ENCODE measurements at regions not wholly inside any gene's neighbourhood (a gene's known extent, or its start where the extent isn't known, plus 50 kb on each side); places are given as distances from the start of the nearest gene placed in this dataset.
"Not testable (repeated sequence)": the region's sequence is repeated elsewhere in the genome, so short reads cannot be mapped to it uniquely, and the experiment has no call there.

DNA sequence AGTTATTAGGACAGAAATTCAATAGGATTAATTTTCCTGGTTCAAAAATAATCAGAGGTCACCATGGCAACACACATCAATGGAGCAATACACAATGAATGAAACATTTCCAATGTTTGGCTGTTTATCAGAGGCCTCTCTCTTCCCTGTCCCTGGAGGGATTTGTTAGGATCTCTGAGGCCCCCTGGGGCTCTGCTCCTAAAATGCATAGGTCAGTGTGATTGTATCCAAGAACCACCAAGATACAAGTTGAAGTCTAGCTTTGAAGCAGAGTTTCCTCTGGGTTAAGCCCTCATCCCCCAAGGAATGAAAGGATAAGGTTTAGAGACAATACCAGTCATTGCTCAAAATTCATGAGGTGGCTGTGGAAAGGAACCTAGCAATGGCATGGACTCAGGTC is 561.2 kb upstream of the C16orf82 start:
- intact Hi-C loops (cut with micrococcal nuclease): no loop called here
- DNase-seq (no peak), ATAC-seq (ENCODE audit: low read depth) (no peak)
- Mint-ChIP-seq H3K9me3 (no peaks in the 10 kb centered on the region), H3K27me3 (no peaks in the 10 kb centered on the region), H3K4me1 (no peaks in the 10 kb centered on the region), H3K4me3 (no peak overlapping the region), H3K36me3 (ENCODE audit: low read depth) (no peaks in the 10 kb centered on the region), H3K27ac (no peak overlapping the region)
- TF ChIP-seq, protein P1, sequence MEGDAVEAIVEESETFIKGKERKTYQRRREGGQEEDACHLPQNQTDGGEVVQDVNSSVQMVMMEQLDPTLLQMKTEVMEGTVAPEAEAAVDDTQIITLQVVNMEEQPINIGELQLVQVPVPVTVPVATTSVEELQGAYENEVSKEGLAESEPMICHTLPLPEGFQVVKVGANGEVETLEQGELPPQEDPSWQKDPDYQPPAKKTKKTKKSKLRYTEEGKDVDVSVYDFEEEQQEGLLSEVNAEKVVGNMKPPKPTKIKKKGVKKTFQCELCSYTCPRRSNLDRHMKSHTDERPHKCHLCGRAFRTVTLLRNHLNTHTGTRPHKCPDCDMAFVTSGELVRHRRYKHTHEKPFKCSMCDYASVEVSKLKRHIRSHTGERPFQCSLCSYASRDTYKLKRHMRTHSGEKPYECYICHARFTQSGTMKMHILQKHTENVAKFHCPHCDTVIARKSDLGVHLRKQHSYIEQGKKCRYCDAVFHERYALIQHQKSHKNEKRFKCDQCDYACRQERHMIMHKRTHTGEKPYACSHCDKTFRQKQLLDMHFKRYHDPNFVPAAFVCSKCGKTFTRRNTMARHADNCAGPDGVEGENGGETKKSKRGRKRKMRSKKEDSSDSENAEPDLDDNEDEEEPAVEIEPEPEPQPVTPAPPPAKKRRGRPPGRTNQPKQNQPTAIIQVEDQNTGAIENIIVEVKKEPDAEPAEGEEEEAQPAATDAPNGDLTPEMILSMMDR (IDR thresholded peaks at IDR 0.05): no peak
- ChIA-PET CTCF (no interaction called here), POLR2A (no interaction called here)

DNA sequence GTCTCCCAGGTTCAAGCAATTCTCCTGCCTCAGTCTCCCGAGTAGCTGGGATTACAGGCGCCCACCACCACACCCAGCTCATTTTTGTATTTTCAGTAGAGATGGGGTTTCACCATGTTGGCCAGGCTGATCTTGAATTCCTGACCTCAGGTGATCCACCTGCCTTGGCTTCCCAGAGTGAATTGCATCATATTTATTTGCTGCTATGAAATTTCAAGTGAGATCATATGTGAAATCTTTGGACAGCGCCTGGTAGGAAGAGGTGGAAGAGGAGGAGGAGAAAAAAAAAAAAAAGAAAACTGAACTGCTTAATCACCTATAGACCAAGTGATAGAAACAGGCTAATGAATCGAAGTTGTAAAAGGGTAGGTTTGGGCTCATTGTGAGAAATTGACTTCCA is 557.8 kb upstream of the C16orf82 start:
- H3K4me1 Mint-ChIP-seq; H3K9me3 Mint-ChIP-seq; H3K36me3 Mint-ChIP-seq (ENCODE audit: low read depth); H3K27me3 Mint-ChIP-seq; ATAC-seq (ENCODE audit: low read depth); intact Hi-C loops (cut with micrococcal nuclease); POLR2A ChIA-PET; DNase-seq; H3K4me3 Mint-ChIP-seq; CTCF ChIA-PET; H3K27ac Mint-ChIP-seq: not testable (repeated sequence)

DNA sequence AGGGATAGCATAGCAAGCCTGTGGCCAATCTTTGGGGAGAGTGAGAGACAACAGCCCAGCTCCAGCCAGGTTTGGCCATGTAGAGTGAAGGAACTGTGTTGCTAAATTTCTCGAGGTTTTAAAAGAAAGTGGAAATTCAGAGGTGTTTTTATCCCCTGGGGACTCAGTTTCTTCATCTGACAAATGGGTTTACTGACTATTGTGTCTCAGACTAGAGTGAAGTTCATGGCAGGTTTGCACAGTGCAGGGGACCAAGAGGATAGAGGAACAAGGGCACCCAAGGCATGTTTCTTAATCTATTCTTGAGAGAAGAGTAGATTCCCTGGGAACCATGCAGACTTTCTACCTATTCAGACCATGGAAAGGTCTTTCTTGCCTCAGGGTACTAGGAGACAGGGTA is 555.8 kb upstream of the C16orf82 start:
- DNase-seq (no peak), ATAC-seq (ENCODE audit: low read depth) (no peak)
- Mint-ChIP-seq H3K36me3 (ENCODE audit: low read depth) (no peaks in the 10 kb centered on the region), H3K4me1 (no peaks in the 10 kb centered on the region), H3K27ac (no peak overlapping the region), H3K9me3 (no peaks in the 10 kb centered on the region), H3K27me3 (no peaks in the 10 kb centered on the region), H3K4me3 (no peak overlapping the region)
- intact Hi-C loops (cut with micrococcal nuclease): no loop called here
- POLR2A ChIA-PET: no interaction called here
- TF ChIP-seq, protein P1 (IDR thresholded peaks at IDR 0.05): no peak
- CTCF ChIA-PET: no interaction called here

DNA sequence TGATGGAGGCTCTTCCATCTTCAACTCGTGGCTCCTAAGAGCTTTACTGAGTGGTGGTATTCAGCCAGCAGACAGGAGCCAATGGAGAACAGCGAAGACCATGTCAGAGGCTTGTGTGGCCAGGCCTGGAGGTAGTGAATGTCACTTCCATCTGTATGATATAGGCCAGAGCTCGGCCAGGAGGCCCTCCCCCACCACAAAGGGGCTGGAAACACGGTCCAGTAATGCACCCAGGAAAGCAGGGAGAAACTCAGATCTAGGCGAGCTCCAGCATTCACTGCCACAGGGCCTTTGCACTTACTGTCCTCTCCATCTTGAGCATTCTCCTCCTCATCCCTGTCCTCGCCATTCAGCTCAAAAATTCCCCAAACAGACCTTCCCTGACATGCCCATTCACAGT is 555.3 kb upstream of the C16orf82 start:
- ChIA-PET POLR2A (no interaction called here), CTCF (no interaction called here)
- H3K36me3 Mint-ChIP-seq (ENCODE audit: low read depth): no peaks in the 10 kb centered on the region
- no peaks in the 10 kb centered on the region for H3K4me1 Mint-ChIP-seq
- ATAC-seq (ENCODE audit: low read depth): no peak
- H3K4me3 Mint-ChIP-seq: no peak overlapping the region
- DNase-seq: no peak
- H3K9me3 Mint-ChIP-seq: no peaks in the 10 kb centered on the region
- H3K27me3 Mint-ChIP-seq: no peaks in the 10 kb centered on the region
- H3K27ac Mint-ChIP-seq: no peak overlapping the region
- intact Hi-C loops (cut with micrococcal nuclease): no loop called here
- TF ChIP-seq, protein P1 (IDR thresholded peaks at IDR 0.05): no peak

DNA sequence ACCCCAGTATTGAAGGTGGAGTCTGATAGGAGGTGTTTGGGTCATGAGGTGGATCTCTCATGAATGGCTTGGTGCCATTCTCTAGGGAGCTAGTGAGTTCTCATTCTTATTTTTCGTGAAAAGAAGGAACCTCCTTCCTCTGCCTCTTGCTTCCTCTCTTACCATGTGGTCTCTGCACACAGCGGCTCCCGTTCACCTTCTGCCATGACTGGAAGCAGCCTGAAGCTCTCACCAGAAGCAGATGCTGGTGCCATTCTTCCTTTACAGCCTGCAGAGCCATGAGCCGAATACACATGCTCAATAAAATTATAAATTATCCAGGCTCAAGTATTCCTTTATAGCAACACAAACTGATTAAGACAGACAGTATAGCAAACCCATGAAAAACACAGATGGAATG is 545.1 kb upstream of the C16orf82 start:
- TF ChIP-seq, protein P1 (IDR thresholded peaks at IDR 0.05): no peak
- intact Hi-C loops (cut with micrococcal nuclease): no loop called here
- no peak for DNase-seq
- H3K27me3 Mint-ChIP-seq: peaks cover 2% of the 10 kb centered on the region
- H3K4me1 Mint-ChIP-seq: no peaks in the 10 kb centered on the region
- ATAC-seq (ENCODE audit: low read depth): no peak
- no peaks in the 10 kb centered on the region for H3K36me3 Mint-ChIP-seq (ENCODE audit: low read depth)
- no peak overlapping the region for H3K4me3 Mint-ChIP-seq
- POLR2A ChIA-PET: no interaction called here
- CTCF ChIA-PET: no interaction called here
- no peak overlapping the region for H3K27ac Mint-ChIP-seq
- H3K9me3 Mint-ChIP-seq: peaks cover 2% of the 10 kb centered on the region

- ChIA-PET CTCF (interaction anchor here (0.8 kb wide), 1 partner anchor 26 kb away, joined by 3 read pairs; no protein-coding TSS in a partner anchor), POLR2A (interaction anchor here (0.7 kb wide), 1 partner anchor 16 kb away, joined by 5 read pairs; no protein-coding TSS in a partner anchor)
- TF ChIP-seq, protein P1 (IDR thresholded peaks at IDR 0.05): no peak
- DNase-seq (no peak), ATAC-seq (ENCODE audit: low read depth) (no peak)
- peaks cover 2% of the 10 kb centered on the region for H3K27me3 Mint-ChIP-seq
- peaks cover 2% of the 10 kb centered on the region for H3K9me3 Mint-ChIP-seq
- no peak overlapping the region for H3K27ac Mint-ChIP-seq
- H3K36me3 Mint-ChIP-seq (ENCODE audit: low read depth): no peaks in the 10 kb centered on the region
- intact Hi-C loops (cut with micrococcal nuclease): no loop called here
- H3K4me3 Mint-ChIP-seq: no peak overlapping the region
- H3K4me1 Mint-ChIP-seq: no peaks in the 10 kb centered on the region
Observed at GRCh38 chr16:26524281-26524680, 542.4 kb upstream of the C16orf82 start.

All from activated B cell treated with CpG ODN at 0.5 μM for 24 hours (primary cell).